ENCODE measurements at regions not wholly inside any gene's neighbourhood (a gene's known extent, or its start where the extent isn't known, plus 50 kb on each side); places are given as distances from the start of the nearest gene placed in this dataset.

GRCh38 chr3:27883266-27883665 lies 161.1 kb upstream of the EOMES start:
- TF ChIP-seq CTCF (conservative IDR thresholded peaks at IDR 0.05): no peak
- TF ChIP-seq EZH2 (IDR thresholded peaks at IDR 0.05; ENCODE audit: low read depth): no peak
